ENCODE measurements at regions not wholly inside any gene's neighbourhood (a gene's known extent, or its start where the extent isn't known, plus 50 kb on each side); places are given as distances from the start of the nearest gene placed in this dataset.
"Not testable (repeated sequence)": the region's sequence is repeated elsewhere in the genome, so short reads cannot be mapped to it uniquely, and the experiment has no call there.

- dilution Hi-C loops (cut with MboI; ENCODE audit: extremely low pct_ligation_motif_present, low sequenced_read_pairs) (no loop called here), intact Hi-C loops (cut with micrococcal nuclease) (no loop called here)
- BruUV-seq (replicated peaks), result no TSS peak
- no peak overlapping the region for H2AFZ ChIP-seq (ENCODE audit: low read depth, low read length)
- H3K4me1 ChIP-seq (ENCODE audit: control insufficient read depth, extremely low read depth, insufficient read depth, low read length), result no peaks in the 10 kb centered on the region
- FAIRE-seq (no peak), DNase-seq (ENCODE audit: low read depth, low spot score) (no peak)
- no peaks in the 10 kb centered on the region for H3K36me3 ChIP-seq (ENCODE audit: control insufficient read depth in 2 of 2, extremely low read depth in 1 of 2, insufficient read depth in 2 of 2, low read length in 2 of 2)
- no peak overlapping the region for H3K4me3 ChIP-seq (replicated peaks in 1 of 3; ENCODE audit: insufficient read depth in 1 of 3, low read depth in 1 of 3, low read length in 3 of 3)
- no peaks in the 10 kb centered on the region for H4K20me1 ChIP-seq (replicated peaks; ENCODE audit: control insufficient read depth, extremely low read depth, insufficient read depth, low read length)
- ChIA-PET POLR2A (no interaction called here), CTCF (no interaction called here)
- H3K27me3 ChIP-seq (ENCODE audit: control insufficient read depth in 2 of 2, insufficient read depth in 2 of 2, low read length in 2 of 2), result no peaks in the 10 kb centered on the region
- H3K9me3 ChIP-seq (replicated peaks; ENCODE audit: control insufficient read depth, insufficient read depth, low read length), result no peaks in the 10 kb centered on the region
- H3K9me1 ChIP-seq (replicated peaks; ENCODE audit: control insufficient read depth, extremely low read depth, insufficient read depth, low read length), result no peaks in the 10 kb centered on the region
- no peak for TF ChIP-seq MAX (IDR thresholded peaks at IDR 0.05; ENCODE audit: insufficient read depth, insufficient read length)
- TF ChIP-seq CTCF (IDR thresholded peaks at IDR 0.05; ENCODE audit: extremely low read depth in 1 of 2, insufficient read depth in 1 of 2, low read depth in 1 of 2, low read length in 2 of 2), result no peak
- no peak for TF ChIP-seq MYC (IDR thresholded peaks at IDR 0.05; ENCODE audit: low read depth, low read length)
- TF ChIP-seq POLR2A (IDR thresholded peaks at IDR 0.05; ENCODE audit: low read depth, low read length), result no peak
- no peak for TF ChIP-seq POLR2AphosphoS5 (IDR thresholded peaks at IDR 0.05; ENCODE audit: insufficient read depth, low read depth, low read length)
- TF ChIP-seq GATA2 (IDR thresholded peaks at IDR 0.05; ENCODE audit: insufficient read depth, insufficient read length, low read depth, low read length), result no peak
- TF ChIP-seq FOS (IDR thresholded peaks at IDR 0.05; ENCODE audit: borderline replicate concordance, insufficient read depth, low read length), result no peak
- no peak for TF ChIP-seq EZH2 (IDR thresholded peaks at IDR 0.05; ENCODE audit: borderline replicate concordance, low read depth, low read length, severe bottlenecking)
- TF ChIP-seq JUN (IDR thresholded peaks at IDR 0.05; ENCODE audit: borderline replicate concordance, insufficient read depth, insufficient read length, low read depth), result no peak
- H3K27ac ChIP-seq (ENCODE audit: insufficient read depth, low read depth, low read length), result no peak overlapping the region
- no peak overlapping the region for H3K4me2 ChIP-seq (ENCODE audit: insufficient read depth, low read length)
- H3K79me2 ChIP-seq (ENCODE audit: control insufficient read depth, insufficient read depth, low read length), result no peaks in the 10 kb centered on the region
- H3K9ac ChIP-seq (replicated peaks; ENCODE audit: extremely low read depth, insufficient read depth, low read length), result no peak overlapping the region
These were observed 338.0 kb upstream of the MAF start for GRCh38 chr16:79938575-79938974.

- BruUV-seq (replicated peaks); intact Hi-C loops (cut with micrococcal nuclease); H3K4me2 ChIP-seq (ENCODE audit: insufficient read depth, low read length); H3K9me1 ChIP-seq (replicated peaks; ENCODE audit: control insufficient read depth, extremely low read depth, insufficient read depth, low read length); POLR2A ChIA-PET; H2AFZ ChIP-seq (ENCODE audit: low read depth, low read length); H3K9me3 ChIP-seq (replicated peaks; ENCODE audit: control insufficient read depth, insufficient read depth, low read length); H3K9ac ChIP-seq (replicated peaks; ENCODE audit: extremely low read depth, insufficient read depth, low read length); FAIRE-seq; H3K79me2 ChIP-seq (ENCODE audit: control insufficient read depth, insufficient read depth, low read length); H3K36me3 ChIP-seq (ENCODE audit: control insufficient read depth in 2 of 2, extremely low read depth in 1 of 2, insufficient read depth in 2 of 2, low read length in 2 of 2); H3K4me1 ChIP-seq (ENCODE audit: control insufficient read depth, extremely low read depth, insufficient read depth, low read length); dilution Hi-C loops (cut with MboI; ENCODE audit: extremely low pct_ligation_motif_present, low sequenced_read_pairs); H3K27me3 ChIP-seq (ENCODE audit: control insufficient read depth in 2 of 2, insufficient read depth in 2 of 2, low read length in 2 of 2); H3K4me3 ChIP-seq (replicated peaks in 1 of 3; ENCODE audit: insufficient read depth in 1 of 3, low read depth in 1 of 3, low read length in 3 of 3); DNase-seq (ENCODE audit: low read depth, low spot score); H4K20me1 ChIP-seq (replicated peaks; ENCODE audit: control insufficient read depth, extremely low read depth, insufficient read depth, low read length); H3K27ac ChIP-seq (ENCODE audit: insufficient read depth, low read depth, low read length); CTCF ChIA-PET: not testable (repeated sequence)
These were observed 337.1 kb upstream of the MAF start for GRCh38 chr16:79937671-79938070.

Measured in endothelial cell of umbilical vein (primary cell).